Loucy (cell line): ENCODE measurements at regions not wholly inside any gene's neighbourhood (a gene's known extent, or its start where the extent isn't known, plus 50 kb on each side); places are given as distances from the start of the nearest gene placed in this dataset.

Experiments
- H2AFZ ChIP-seq: fragments of 200-600 bp; sonication (generic); 2 replicates; pipeline ENCODE4 v1.6.0; 2016; ENCODE audit warnings: antibody characterized with exemption, mild to moderate bottlenecking, low read length, moderate library complexity
- H3F3A ChIP-seq: fragments of 200-600 bp; 2 replicates; pipeline ENCODE4 v1.6.0; 2016; ENCODE audit warnings: antibody characterized with exemption, low read depth, mild to moderate bottlenecking
- H3K27me3 ChIP-seq: fragments of 200-600 bp; sonication (generic); 2 replicates; pipeline ENCODE4 v1.6.1; 2014; ENCODE audit warnings: low read length, mild to moderate bottlenecking; ENCODE audit not compliant: insufficient read depth, poor library complexity, severe bottlenecking
- H3K36me3 ChIP-seq: fragments of 200-600 bp; sonication (generic); 2 replicates; pipeline ENCODE4 v1.6.1; 2016; ENCODE audit warnings: low read length; ENCODE audit not compliant: insufficient read depth
- H3K4me1 ChIP-seq: fragments of 200-600 bp; sonication (generic); 2 replicates; pipeline ENCODE4 v1.5.1; 2014; ENCODE audit warnings: low read length, mild to moderate bottlenecking; ENCODE audit not compliant: insufficient read depth, poor library complexity, severe bottlenecking
- H3K4me2 ChIP-seq: fragments of 200-600 bp; sonication (generic); 2 replicates; pipeline ENCODE4 v1.6.0; 2014; ENCODE audit warnings: antibody characterized with exemption, low read length, low read depth, mild to moderate bottlenecking; ENCODE audit not compliant: poor library complexity, severe bottlenecking
- H3K4me3 ChIP-seq: fragments of 200-600 bp; sonication (generic); 2 replicates; pipeline ENCODE4 v1.5.1; 2014; ENCODE audit warnings: low read length, mild to moderate bottlenecking, mixed read lengths; ENCODE audit not compliant: poor library complexity, severe bottlenecking
- H3K79me2 ChIP-seq: fragments of 200-600 bp; sonication (generic); 2 replicates; pipeline ENCODE4 v1.6.1; 2014; ENCODE audit warnings: low read length; ENCODE audit not compliant: insufficient read depth
- H3K9ac ChIP-seq: fragments of 200-600 bp; sonication (generic); 2 replicates; pipeline ENCODE4 v1.6.0; 2014; ENCODE audit warnings: mild to moderate bottlenecking, low read depth, low read length, moderate library complexity; ENCODE audit not compliant: poor library complexity, severe bottlenecking
- H3K9me2 ChIP-seq: fragments of 200-600 bp; sonication (generic); replicated peaks from 2 replicates; pipeline ENCODE4 v1.6.1; 2016; ENCODE audit warnings: low read depth, low read length, mixed read lengths
- H3K9me3 ChIP-seq: fragments of 200-600 bp; sonication (generic); 2 replicates; pipeline ENCODE4 v1.6.1; 2014; ENCODE audit warnings: mild to moderate bottlenecking, antibody characterized with exemption, low read length, low read depth; ENCODE audit not compliant: insufficient read depth
- H4K20me1 ChIP-seq: fragments of 200-600 bp; sonication (generic); 2 replicates; pipeline ENCODE4 v1.6.0; 2014; ENCODE audit warnings: antibody characterized with exemption, low read length, mild to moderate bottlenecking; ENCODE audit not compliant: insufficient read depth, poor library complexity, severe bottlenecking
- EZH2phosphoT487 ChIP-seq: fragments of 200-600 bp; IDR thresholded peaks from 2 replicates; pipeline ENCODE4 v1.6.1; 2018; ENCODE audit warnings: antibody characterized with exemption, mild to moderate bottlenecking, moderate library complexity, borderline replicate concordance
- TF ChIP-seq, protein P1 (sequence below): fragments of 200-600 bp; sonication (generic); conservative IDR thresholded peaks from 2 replicates; pipeline ENCODE4 v1.5.1; 2014; ENCODE audit warnings: mild to moderate bottlenecking, antibody characterized with exemption, low read length

DNA sequence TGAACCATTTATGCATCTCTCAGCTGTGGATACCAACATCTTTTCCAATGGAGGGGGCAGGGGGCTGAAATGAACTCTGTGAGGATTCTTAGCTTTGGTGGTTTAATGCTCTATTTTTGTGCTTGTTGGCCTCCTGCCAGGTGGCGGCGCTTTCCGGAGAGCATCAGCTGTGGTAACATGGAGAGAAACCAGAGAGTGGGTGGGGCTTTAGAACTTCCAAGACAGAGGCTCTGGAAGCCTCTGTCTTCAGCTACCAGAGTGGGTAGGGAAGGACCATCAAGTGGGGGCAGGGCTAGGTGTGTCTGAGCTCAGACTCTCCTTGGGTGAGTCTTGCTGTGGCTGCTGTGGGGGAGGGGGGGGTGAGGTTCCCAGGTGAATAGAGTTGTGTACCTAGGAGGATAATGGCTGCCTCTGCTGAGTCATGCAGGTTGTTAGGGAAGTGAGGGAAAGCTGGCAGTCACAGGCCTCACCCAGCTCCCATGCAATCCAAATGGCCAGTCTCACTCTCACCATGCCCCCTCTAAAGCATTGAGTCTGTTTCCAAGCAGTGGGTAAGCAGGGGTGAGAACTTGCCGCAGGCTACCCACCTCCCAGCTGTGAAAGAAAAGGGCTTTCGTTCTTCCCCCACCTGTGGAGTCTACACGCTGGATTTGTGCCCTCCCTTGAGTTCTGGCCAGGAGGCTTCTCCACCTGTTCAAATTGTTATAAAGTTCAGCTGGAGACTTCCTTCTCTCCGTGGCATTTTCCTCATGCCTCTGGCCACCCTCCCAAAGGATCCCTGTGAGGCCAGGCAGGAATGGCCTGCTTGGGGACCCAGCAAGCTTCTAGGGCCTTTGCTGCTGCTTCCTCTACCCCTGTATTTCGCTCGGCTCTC is 527.0 kb downstream of the NEBL start:
- H2AFZ ChIP-seq, result no peak overlapping the region
- no peaks in the 10 kb centered on the region for H3K9me3 ChIP-seq
- TF ChIP-seq, protein P1, sequence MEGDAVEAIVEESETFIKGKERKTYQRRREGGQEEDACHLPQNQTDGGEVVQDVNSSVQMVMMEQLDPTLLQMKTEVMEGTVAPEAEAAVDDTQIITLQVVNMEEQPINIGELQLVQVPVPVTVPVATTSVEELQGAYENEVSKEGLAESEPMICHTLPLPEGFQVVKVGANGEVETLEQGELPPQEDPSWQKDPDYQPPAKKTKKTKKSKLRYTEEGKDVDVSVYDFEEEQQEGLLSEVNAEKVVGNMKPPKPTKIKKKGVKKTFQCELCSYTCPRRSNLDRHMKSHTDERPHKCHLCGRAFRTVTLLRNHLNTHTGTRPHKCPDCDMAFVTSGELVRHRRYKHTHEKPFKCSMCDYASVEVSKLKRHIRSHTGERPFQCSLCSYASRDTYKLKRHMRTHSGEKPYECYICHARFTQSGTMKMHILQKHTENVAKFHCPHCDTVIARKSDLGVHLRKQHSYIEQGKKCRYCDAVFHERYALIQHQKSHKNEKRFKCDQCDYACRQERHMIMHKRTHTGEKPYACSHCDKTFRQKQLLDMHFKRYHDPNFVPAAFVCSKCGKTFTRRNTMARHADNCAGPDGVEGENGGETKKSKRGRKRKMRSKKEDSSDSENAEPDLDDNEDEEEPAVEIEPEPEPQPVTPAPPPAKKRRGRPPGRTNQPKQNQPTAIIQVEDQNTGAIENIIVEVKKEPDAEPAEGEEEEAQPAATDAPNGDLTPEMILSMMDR, result no peak
- TF ChIP-seq EZH2phosphoT487, result no peak
- no peaks in the 10 kb centered on the region for H3K36me3 ChIP-seq
- H3K9ac ChIP-seq, result no peak overlapping the region
- H3F3A ChIP-seq, result no peaks in the 10 kb centered on the region
- no peak overlapping the region for H3K4me2 ChIP-seq
- H3K27me3 ChIP-seq, result no peaks in the 10 kb centered on the region
- H3K9me2 ChIP-seq, result no peaks in the 10 kb centered on the region
- H4K20me1 ChIP-seq, result no peaks in the 10 kb centered on the region
- no peaks in the 10 kb centered on the region for H3K79me2 ChIP-seq
- H3K4me1 ChIP-seq, result no peaks in the 10 kb centered on the region
- H3K4me3 ChIP-seq, result no peak overlapping the region

DNA sequence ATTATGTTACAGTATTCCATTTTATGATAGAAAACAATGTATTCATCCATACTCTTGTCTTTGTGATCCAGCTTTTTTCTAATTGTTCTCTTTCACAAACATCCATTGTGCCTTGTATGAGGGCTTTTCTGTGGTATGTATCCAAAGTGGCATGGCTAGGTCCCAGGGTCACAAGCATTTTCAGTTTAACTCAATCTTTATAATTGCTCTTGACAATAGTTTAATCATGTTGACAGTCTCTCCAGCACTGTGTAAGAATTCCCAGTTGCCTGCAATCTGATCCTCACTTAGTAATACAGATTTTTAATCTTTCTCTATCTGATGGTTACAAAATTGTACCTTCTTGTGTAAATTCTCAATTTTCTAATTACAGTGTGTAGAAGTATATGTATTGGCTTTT is 533.4 kb downstream of the NEBL start:
- no peak overlapping the region for H2AFZ ChIP-seq
- H3K79me2 ChIP-seq, result no peaks in the 10 kb centered on the region
- no peaks in the 10 kb centered on the region for H3K9me2 ChIP-seq
- H3K9me3 ChIP-seq, result no peaks in the 10 kb centered on the region
- TF ChIP-seq, protein P1, result no peak
- no peak for TF ChIP-seq EZH2phosphoT487
- H3K9ac ChIP-seq, result no peak overlapping the region
- H3K27me3 ChIP-seq, result no peaks in the 10 kb centered on the region
- H4K20me1 ChIP-seq, result no peaks in the 10 kb centered on the region
- no peak overlapping the region for H3K4me3 ChIP-seq
- H3K4me2 ChIP-seq, result no peak overlapping the region
- H3K36me3 ChIP-seq, result no peaks in the 10 kb centered on the region
- H3K4me1 ChIP-seq, result no peaks in the 10 kb centered on the region
- H3F3A ChIP-seq, result no peaks in the 10 kb centered on the region

DNA sequence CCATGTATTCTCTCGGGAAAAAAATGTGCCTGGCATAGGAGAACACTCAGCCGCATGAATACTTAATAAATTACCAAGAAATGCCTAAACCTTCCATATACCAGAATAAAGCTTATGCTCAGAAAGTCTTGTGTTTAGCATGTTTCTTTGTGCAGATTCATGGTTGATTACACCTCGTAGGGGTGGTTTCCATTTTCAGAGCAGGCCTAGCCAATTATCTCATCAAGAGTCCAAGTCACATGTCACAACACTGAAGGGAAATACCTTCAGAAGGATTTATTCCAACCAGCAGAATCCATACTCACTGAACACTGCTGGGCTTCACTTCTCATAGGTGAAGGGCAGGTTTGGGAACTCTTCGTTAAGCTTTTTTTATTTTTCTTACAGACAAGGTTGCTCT is 539.7 kb downstream of the PLXDC2 start:
- no peaks in the 10 kb centered on the region for H4K20me1 ChIP-seq
- H3K27me3 ChIP-seq, result no peaks in the 10 kb centered on the region

More for the DNA sequence above, 539.7 kb downstream of the PLXDC2 start:
- Histone ChIP-seq H3K36me3 (no peaks in the 10 kb centered on the region), H3K9ac (no peak overlapping the region), H3K9me2 (no peaks in the 10 kb centered on the region), H3K79me2 (no peaks in the 10 kb centered on the region), H3K9me3 (no peaks in the 10 kb centered on the region; the same call in 1 of the 2 replicates), H3K4me3 (no peak overlapping the region), H3K4me2 (no peak overlapping the region), H2AFZ (no peak overlapping the region), H3F3A (no peaks in the 10 kb centered on the region), H3K4me1 (no peaks in the 10 kb centered on the region)
- no peak for TF ChIP-seq EZH2phosphoT487
- TF ChIP-seq, protein P1, result no peak
